Adrenal gland (tissue), 9 donors: ENCODE measurements at regions not wholly inside any gene's neighbourhood (a gene's known extent, or its start where the extent isn't known, plus 50 kb on each side); places are given as distances from the start of the nearest gene placed in this dataset.

ENCODE experiments used
- DNase-seq, 7 donors: peaks; one replicate each; pipeline ENCODE4 v3.0.0-alpha.2; 2019 to 2020
- H3K27ac ChIP-seq, 5 donors: fragments of 200-600 bp; sonication (generic) in 4 of 5; 1 replicate in 3 of 5; 2 replicates in 2 of 5; pipeline versions ENCODE4 v1.5.1 to v1.8.0; 2016 to 2020; ENCODE audit warnings: mild to moderate bottlenecking in 1 of 5
- H3K27me3 ChIP-seq: fragments of 200-600 bp; 2 replicates; pipeline ENCODE4 v1.8.0; 2021
- H3K36me3 ChIP-seq, 2 donors: fragments of 200-600 bp; replicated peaks in 1 of 2; 1 replicate in 1 of 2; 2 replicates in 1 of 2; pipeline versions ENCODE4 v1.5.1 to v1.8.0; 2018 to 2022
- H3K4me1 ChIP-seq, 2 donors: fragments of 200-600 bp; replicated peaks in 1 of 2; 1 replicate in 1 of 2; 2 replicates in 1 of 2; pipeline versions ENCODE4 v1.5.1 to v1.8.0; 2018 to 2021
- H3K4me3 ChIP-seq, 4 donors: fragments of 200-600 bp; sonication (generic) in 3 of 4; one replicate each; pipeline ENCODE4 v1.5.1; 2016 to 2018
- H3K9me3 ChIP-seq, 3 donors: fragments of 200-600 bp; sonication (generic) in 1 of 3; replicated peaks in 1 of 3; 1 replicate in 2 of 3; 2 replicates in 1 of 3; pipeline versions ENCODE4 v1.5.1 to v1.8.0; 2016 to 2021
- CTCF ChIP-seq, 6 experiments: fragments of 450-650 bp in 4 of 6; fragments of 200-600 bp in 2 of 6; sonication (generic) in 1 of 6; IDR thresholded peaks; 1 replicate in 5 of 6; 2 replicates in 1 of 6; pipeline versions ENCODE4 v1.5.1 to v1.8.0; 2016 to 2021; ENCODE audit warnings: antibody characterized with exemption in 6 of 6, mild to moderate bottlenecking in 2 of 6, moderate library complexity in 1 of 6
- POLR2A ChIP-seq, 2 donors: fragments of 450-650 bp; IDR thresholded peaks; one replicate each; pipeline ENCODE4 v1.6.1; 2017; ENCODE audit warnings: antibody characterized with exemption in 2 of 2, mild to moderate bottlenecking in 2 of 2, moderate library complexity in 1 of 2
- WGBS, 4 donors: extraction: QIAGEN DNeasy Blood & Tissue Kit in 2 of 4; methylation state at CpG; one replicate each; pipeline versions ENCODE4 v1.1.5 to v1.1.7; 2013 to 2017; 5-methylcytosine and 5-hydroxymethylcytosine counted together
- intact Hi-C, 2 donors: fragments of 100-400 bp; cut with DNase I; formaldehyde crosslinking; loops; one replicate each; pipeline versions ENCODE4 v1.14.1 to v1.15.0; 2022 to 2023
- donor health status: healthy with polysubstance abuse.
- donor health status: Bipolar disorder and iron deficiency.
- donor health status: DM: yes; HTN: yes; CAD: no.
- donor health status: DM: no; HTN: no; CAD: no.
- donor health status: DM: no; HTN: no; CAD: no.

- DNase-seq: no peak
- Histone ChIP-seq H3K36me3 (no peaks in the 10 kb centered on the region), H3K9me3 (no peaks in the 10 kb centered on the region), H3K27ac (no peak overlapping the region), H3K4me1 (no peaks in the 10 kb centered on the region), H3K27me3 (no peaks in the 10 kb centered on the region), H3K4me3 (no peak overlapping the region)
- 53 to 68% (median 59%) methylated on average over 3 of the region's 3 CpGs for WGBS, 4 donors
- TF ChIP-seq POLR2A (IDR thresholded peaks at IDR 0.05): no peak
- TF ChIP-seq CTCF (IDR thresholded peaks at IDR 0.05): no peak
- intact Hi-C loops: no loop called here
These were observed 454.7 kb downstream of the CBLN2 start for GRCh38 chr18:72089432-72089831.

GRCh38 chr18:72086421-72086820 is 457.7 kb downstream of the CBLN2 start:
- no peaks in the 10 kb centered on the region for H3K4me1 ChIP-seq
- intact Hi-C loops: no loop called here
- 11 to 14% (median 12%) methylated on average over 4 of the region's 4 CpGs for WGBS, 4 donors
- TF ChIP-seq CTCF (IDR thresholded peaks at IDR 0.05) (peak in 2 of 6 experiments; percentile 22 to 31), POLR2A (IDR thresholded peaks at IDR 0.05) (no peak)
- H3K9me3 ChIP-seq: no peaks in the 10 kb centered on the region
- no peak for DNase-seq
- no peak overlapping the region for H3K27ac ChIP-seq
- H3K4me3 ChIP-seq: no peak overlapping the region
- no peaks in the 10 kb centered on the region for H3K36me3 ChIP-seq
- no peaks in the 10 kb centered on the region for H3K27me3 ChIP-seq

- TF ChIP-seq POLR2A (IDR thresholded peaks at IDR 0.05) (no peak), CTCF (IDR thresholded peaks at IDR 0.05) (no peak)
- H3K27ac ChIP-seq: no peak overlapping the region
- WGBS, 4 donors: 78 to 84% (median 82%) methylated on average over 4 of the region's 4 CpGs
- no peaks in the 10 kb centered on the region for H3K36me3 ChIP-seq
- no peak for DNase-seq
- H3K4me1 ChIP-seq: no peaks in the 10 kb centered on the region
- peaks cover 0 to 5% (median 0%) of the 10 kb centered on the region in 3 donors for H3K9me3 ChIP-seq
- no peaks in the 10 kb centered on the region for H3K27me3 ChIP-seq
- H3K4me3 ChIP-seq: no peak overlapping the region
- intact Hi-C loops: no loop called here
These were observed 469.1 kb downstream of the CBLN2 start for GRCh38 chr18:72075040-72075439.

GRCh38 chr18:72063001-72063400 is 481.1 kb downstream of the CBLN2 start:
- Histone ChIP-seq H3K27ac (no peak overlapping the region), H3K36me3 (no peaks in the 10 kb centered on the region), H3K4me1 (no peaks in the 10 kb centered on the region), H3K9me3 (no peaks in the 10 kb centered on the region), H3K27me3 (no peaks in the 10 kb centered on the region), H3K4me3 (no peak overlapping the region)
- DNase-seq: no peak
- TF ChIP-seq CTCF (IDR thresholded peaks at IDR 0.05) (no peak), POLR2A (IDR thresholded peaks at IDR 0.05) (no peak)
- intact Hi-C loops: no loop called here
- WGBS, 4 donors: 70 to 75% (median 75%) methylated on average over 7 of the region's 7 CpGs
